B cell (primary cell): ENCODE measurements at regions not wholly inside any gene's neighbourhood (a gene's known extent, or its start where the extent isn't known, plus 50 kb on each side); places are given as distances from the start of the nearest gene placed in this dataset.

Experiments
- ATAC-seq: fragments of 200-7000 bp; cut with Tn5 transposase; one replicate; pipeline ENCODE4 v1.10.0; 2021; ENCODE audit warnings: low read depth, mild to moderate bottlenecking, moderate number of reproducible peaks, moderate library complexity
- CTCF ChIA-PET: fragments of 350-600 bp; sonication (Branson Sonifier 250); formaldehyde crosslinking; loops from one replicate; lab custom pipeline; 2021; ENCODE audit warnings: antibody characterized with exemption, inconsistent platforms; lab: Charles Lee
- POLR2A ChIA-PET: fragments of 350-600 bp; sonication (Branson Sonifier 250); formaldehyde crosslinking; loops from one replicate; lab custom pipeline; 2021; ENCODE audit warnings: antibody characterized with exemption; lab: Charles Lee
- DNase-seq: peaks from one replicate; pipeline ENCODE4 v3.0.0; 2013
- H2AFZ ChIP-seq: 2 replicates; pipeline ENCODE4 v1.6.1; 2012; ENCODE audit warnings: mild to moderate bottlenecking, low read depth, low read length; ENCODE audit not compliant: insufficient read depth, poor library complexity, severe bottlenecking
- H3K27ac ChIP-seq, 2 donors: 1 replicate in 1 of 2; 2 replicates in 1 of 2; pipeline ENCODE4 v1.5.1; 2012 to 2013; ENCODE audit warnings: low read length in 2 of 2, mild to moderate bottlenecking in 2 of 2, moderate library complexity in 1 of 2
- H3K27me3 ChIP-seq, 4 experiments: fragments of 200-600 bp in 1 of 4; sonication (generic) in 1 of 4; replicated peaks in 1 of 4; 1 replicate in 2 of 4; 2 replicates in 2 of 4; pipeline versions ENCODE4 v1.6.1 to v1.7.0; 2013 to 2016; ENCODE audit warnings: low read length in 3 of 4, mild to moderate bottlenecking in 2 of 4, mixed read lengths in 1 of 4, moderate library complexity in 1 of 4; ENCODE audit not compliant: insufficient read depth in 4 of 4, control insufficient read depth in 3 of 4; ENCODE audit errors: control extremely low read depth in 1 of 4
- H3K36me3 ChIP-seq, 2 experiments: replicated peaks in 1 of 2; 1 replicate in 1 of 2; 2 replicates in 1 of 2; pipeline versions ENCODE4 v1.6.1 to v1.7.1; 2013; ENCODE audit warnings: low read length in 1 of 2; ENCODE audit not compliant: insufficient read depth in 2 of 2, control insufficient read depth in 1 of 2; ENCODE audit errors: control extremely low read depth in 1 of 2, extremely low read depth in 1 of 2
- H3K4me1 ChIP-seq, 2 donors: fragments of 200-600 bp in 1 of 2; sonication (generic) in 1 of 2; 1 replicate in 1 of 2; 2 replicates in 1 of 2; pipeline versions ENCODE4 v1.5.1 to v1.6.1; 2013 to 2017; ENCODE audit warnings: low read length in 2 of 2; ENCODE audit not compliant: control insufficient read depth in 2 of 2, insufficient read depth in 2 of 2
- H3K4me2 ChIP-seq: replicated peaks from 2 replicates; pipeline ENCODE3; 2012; ENCODE audit warnings: mild to moderate bottlenecking, low read depth, low read length; ENCODE audit not compliant: poor library complexity, severe bottlenecking
- H3K4me3 ChIP-seq, 5 experiments: fragments of 200-600 bp in 1 of 5; sonication (generic) in 1 of 5; 1 replicate in 3 of 5; 2 replicates in 2 of 5; pipeline versions ENCODE4 v1.5.1 to v1.7.0; 2011 to 2016; ENCODE audit warnings: low read length in 4 of 5, mild to moderate bottlenecking in 4 of 5, low read depth in 2 of 5, control low read depth in 1 of 5, moderate library complexity in 1 of 5; ENCODE audit not compliant: insufficient read depth in 1 of 5; ENCODE audit errors: control extremely low read depth in 1 of 5, extremely low read depth in 1 of 5
- H3K79me2 ChIP-seq: fragments of 200-600 bp; sonication (generic); one replicate; pipeline ENCODE4 v1.6.0; 2016; ENCODE audit warnings: low read length; ENCODE audit not compliant: control insufficient read depth, insufficient read depth
- H3K9ac ChIP-seq: fragments of 200-600 bp; sonication (generic); 2 replicates; pipeline ENCODE4 v1.6.1; 2017; ENCODE audit warnings: mild to moderate bottlenecking, low read length, moderate library complexity
- H3K9me3 ChIP-seq, 3 donors: one replicate each; pipeline versions ENCODE4 v1.6.1 to v1.7.1; 2013; ENCODE audit warnings: low read length in 2 of 3; ENCODE audit not compliant: control insufficient read depth in 2 of 3, insufficient read depth in 1 of 3; ENCODE audit errors: control extremely low read depth in 1 of 3
- H4K20me1 ChIP-seq: 2 replicates; pipeline ENCODE4 v1.6.0; 2012; ENCODE audit warnings: mild to moderate bottlenecking, low read length; ENCODE audit not compliant: insufficient read depth, control insufficient read depth, poor library complexity, severe bottlenecking
- H3K27ac Mint-ChIP-seq: one replicate; pipeline ENCODE4 v1.8.0; 2021; ENCODE audit warnings: mixed read lengths
- H3K27me3 Mint-ChIP-seq: one replicate; pipeline ENCODE4 v1.8.0; 2021; ENCODE audit warnings: mixed read lengths
- H3K4me1 Mint-ChIP-seq: one replicate; pipeline ENCODE4 v1.8.0; 2021; ENCODE audit warnings: mixed read lengths
- H3K4me3 Mint-ChIP-seq: one replicate; pipeline ENCODE4 v1.8.0; 2021; ENCODE audit warnings: mixed read lengths
- H3K9me3 Mint-ChIP-seq: one replicate; pipeline ENCODE4 v1.8.0; 2022; ENCODE audit warnings: mixed read lengths; ENCODE audit not compliant: insufficient read depth
- CTCF ChIP-seq: fragments of 200-600 bp; IDR thresholded peaks from one replicate; pipeline ENCODE4 v1.8.0; 2022; ENCODE audit warnings: antibody characterized with exemption, mild to moderate bottlenecking
- EZH2 ChIP-seq: IDR thresholded peaks from 2 replicates; pipeline ENCODE4 v1.6.1; 2012; ENCODE audit warnings: borderline replicate concordance, low read depth, mild to moderate bottlenecking, moderate library complexity, low read length; ENCODE audit not compliant: insufficient read depth, poor library complexity, severe bottlenecking
- WGBS: methylation state at CpG from one replicate; pipeline ENCODE4 v1.1.5; 2013; ENCODE audit warnings: missing lambda C conversion rate; ENCODE audit not compliant: insufficient coverage; 5-methylcytosine and 5-hydroxymethylcytosine counted together
- intact Hi-C: fragments of 100-400 bp; cut with micrococcal nuclease; formaldehyde crosslinking; loops from one replicate; pipeline ENCODE4 v1.10.0; 2022

GRCh38 chr2:72032481-72033041, 115.1 kb downstream of the CYP26B1 start:
- ChIA-PET POLR2A (no interaction called here), CTCF (no interaction called here)
- Mint-ChIP-seq H3K27ac (no peak overlapping the region), H3K4me3 (no peak overlapping the region), H3K27me3 (peaks cover 3% of the 10 kb centered on the region), H3K9me3 (no peaks in the 10 kb centered on the region), H3K4me1 (no peaks in the 10 kb centered on the region)
- TF ChIP-seq EZH2 (no peak), CTCF (no peak)
- H3K36me3 ChIP-seq, result no peaks in the 10 kb centered on the region
- no peak for ATAC-seq
- no peak overlapping the region for H2AFZ ChIP-seq
- H3K27me3 ChIP-seq, result peaks cover 0 to 3% (median 0%) of the 10 kb centered on the region in 4 experiments
- H3K4me3 ChIP-seq, result no peak overlapping the region
- H3K9me3 ChIP-seq, result peaks cover 0 to 19% (median 0%) of the 10 kb centered on the region in 3 donors
- H3K4me2 ChIP-seq, result no peak overlapping the region
- H3K79me2 ChIP-seq, result no peaks in the 10 kb centered on the region
- H3K4me1 ChIP-seq, result no peaks in the 10 kb centered on the region
- no peaks in the 10 kb centered on the region for H4K20me1 ChIP-seq
- H3K27ac ChIP-seq, result no peak overlapping the region
- no peak for DNase-seq
- H3K9ac ChIP-seq, result no peak overlapping the region
- WGBS, result 88% methylated on average over 13 of the region's 13 CpGs
- intact Hi-C loops, result no loop called here

DNA sequence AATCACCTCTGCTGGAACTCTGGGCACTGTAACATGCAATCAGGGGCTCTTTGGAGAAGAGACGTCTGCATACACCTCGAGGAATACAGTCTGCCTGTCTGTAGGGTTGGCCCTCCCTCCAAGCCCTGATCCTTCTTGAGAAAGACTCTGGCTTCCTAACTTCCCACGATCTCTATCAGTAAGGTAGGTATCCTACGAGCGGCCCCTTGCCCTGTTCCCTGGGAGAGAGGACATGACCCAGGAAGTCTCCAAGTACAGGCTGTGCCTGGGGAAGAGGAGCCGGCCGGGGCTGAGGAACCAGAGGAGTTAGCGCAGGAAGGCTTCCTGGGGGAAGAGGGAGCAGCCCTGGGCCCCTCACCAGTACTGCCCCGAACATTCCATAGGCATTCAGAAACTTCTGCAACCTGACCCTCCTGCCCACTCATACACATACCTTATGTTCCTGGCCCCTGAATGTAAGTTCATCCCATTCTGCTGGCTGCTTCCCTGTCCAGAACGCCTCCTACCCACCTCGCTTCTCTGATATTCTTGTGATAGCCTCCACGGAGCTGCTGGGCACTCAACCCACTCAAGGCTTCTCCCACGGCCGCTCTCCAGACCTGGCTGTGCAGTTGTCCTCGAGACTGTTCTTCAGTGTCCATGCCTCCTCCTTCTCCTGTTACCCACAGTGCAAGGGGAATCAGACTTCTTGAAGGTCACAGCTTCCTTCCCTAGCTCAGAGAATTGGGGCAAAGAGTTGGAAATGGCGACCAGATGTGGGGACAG, 116.1 kb downstream of the CYP26B1 start:
- Mint-ChIP-seq H3K27ac (no peak overlapping the region), H3K4me3 (no peak overlapping the region), H3K9me3 (no peaks in the 10 kb centered on the region), H3K4me1 (no peaks in the 10 kb centered on the region), H3K27me3 (peaks cover 3% of the 10 kb centered on the region)
- 77% methylated on average over 12 of the region's 16 CpGs for WGBS
- H3K36me3 ChIP-seq, result no peaks in the 10 kb centered on the region
- H3K79me2 ChIP-seq, result no peaks in the 10 kb centered on the region
- no peaks in the 10 kb centered on the region for H4K20me1 ChIP-seq
- H3K27ac ChIP-seq, result no peak overlapping the region
- DNase-seq (no peak), ATAC-seq (no peak)
- CTCF ChIA-PET, result no interaction called here
- H3K9ac ChIP-seq, result no peak overlapping the region
- H3K4me2 ChIP-seq, result no peak overlapping the region
- POLR2A ChIA-PET, result no interaction called here
- peaks cover 0 to 22% (median 0%) of the 10 kb centered on the region in 3 donors for H3K9me3 ChIP-seq
- intact Hi-C loops, result no loop called here
- no peaks in the 10 kb centered on the region for H3K4me1 ChIP-seq
- H2AFZ ChIP-seq, result no peak overlapping the region
- H3K27me3 ChIP-seq, result peaks cover 0 to 3% (median 0%) of the 10 kb centered on the region in 4 experiments
- TF ChIP-seq CTCF, result no peak
- TF ChIP-seq EZH2, result no peak
- H3K4me3 ChIP-seq, result no peak overlapping the region
